Activated naive CD4-positive, alpha-beta T cell (primary cell): ENCODE measurements at regions not wholly inside any gene's neighbourhood (a gene's known extent, or its start where the extent isn't known, plus 50 kb on each side); places are given as distances from the start of the nearest gene placed in this dataset.
"Not testable (repeated sequence)": the region's sequence is repeated elsewhere in the genome, so short reads cannot be mapped to it uniquely, and the experiment has no call there.

Source experiments
- DNase-seq, 4 experiments: peaks; one replicate each; lab custom pipeline; 2025; lab: John Stamatoyannopoulos, UW

DNA sequence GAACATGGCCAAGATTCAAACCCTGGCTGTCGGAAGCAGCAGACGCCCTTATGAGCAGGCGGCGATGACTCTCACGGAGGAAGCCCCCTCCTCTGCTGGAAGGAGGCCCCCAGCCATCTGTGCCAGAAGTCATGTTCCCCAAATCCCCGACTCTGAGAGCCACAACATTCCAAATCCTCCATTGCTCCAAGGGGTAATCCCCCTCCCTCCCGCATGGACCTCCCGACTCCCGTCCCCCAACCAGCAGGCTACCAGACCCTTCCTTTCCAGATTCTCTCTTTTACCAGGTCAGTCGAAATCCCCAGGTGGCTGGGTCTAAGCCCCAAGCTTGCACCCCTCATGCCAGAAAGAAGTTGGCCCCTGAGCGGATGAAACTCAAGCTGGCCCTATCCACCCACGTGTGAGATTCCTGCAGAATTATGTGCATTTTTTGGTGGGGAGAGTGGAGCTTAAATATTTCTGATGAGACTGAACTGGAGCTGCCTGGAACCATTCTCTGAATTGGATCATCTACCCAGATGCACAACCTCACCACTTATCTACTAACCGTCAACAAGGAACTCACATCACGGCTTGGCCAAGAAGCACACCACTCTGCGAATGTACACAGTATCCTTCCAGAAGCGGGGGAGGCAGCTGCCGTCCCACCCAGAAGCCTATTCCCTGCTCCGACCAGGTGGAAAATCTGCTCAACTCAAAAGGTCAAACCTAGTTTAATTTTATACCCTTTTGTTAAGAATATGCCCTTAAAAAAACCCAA is 283.5 kb downstream of the C16orf95 start:
- DNase-seq = no peak

DNA sequence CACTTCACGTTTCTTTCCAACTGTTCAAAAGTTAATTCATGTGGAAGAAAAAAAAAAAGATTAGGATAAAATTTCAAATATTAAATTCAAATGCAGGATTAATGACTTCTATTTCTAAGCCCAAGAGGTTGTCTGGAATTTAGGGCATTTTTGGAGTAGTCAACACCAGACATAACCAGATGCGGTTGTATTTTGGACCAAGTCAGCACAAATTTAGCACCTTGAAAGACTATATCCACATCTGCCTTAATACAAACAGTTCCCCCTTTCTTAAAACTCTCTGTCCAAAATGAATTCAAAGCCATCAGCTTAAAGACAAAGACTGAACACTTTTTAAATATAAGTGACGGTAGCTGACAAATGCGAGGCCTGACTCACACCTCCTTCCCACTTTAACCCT is 282.9 kb downstream of the C16orf95 start:
- DNase-seq = no peak

DNA sequence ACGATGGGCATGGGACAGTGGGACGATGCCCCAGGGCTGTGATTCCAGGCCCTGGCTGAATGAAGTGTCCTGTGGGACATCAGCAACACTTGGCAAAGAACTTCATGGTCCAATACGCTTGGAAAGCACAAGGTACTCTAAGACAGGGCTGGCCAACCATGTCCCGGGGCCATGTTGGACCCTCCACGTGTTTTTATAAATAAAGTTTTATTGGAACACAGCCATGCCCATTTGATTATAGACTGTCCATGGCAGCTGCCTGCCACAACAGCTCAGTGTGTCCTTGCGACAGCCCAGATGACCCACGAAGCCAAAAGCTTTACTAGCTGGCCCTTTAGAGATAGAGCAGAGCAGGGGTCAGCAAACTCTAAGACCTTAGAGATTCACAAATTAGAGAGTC is 282.1 kb downstream of the C16orf95 start:
- DNase-seq = no peak

DNA sequence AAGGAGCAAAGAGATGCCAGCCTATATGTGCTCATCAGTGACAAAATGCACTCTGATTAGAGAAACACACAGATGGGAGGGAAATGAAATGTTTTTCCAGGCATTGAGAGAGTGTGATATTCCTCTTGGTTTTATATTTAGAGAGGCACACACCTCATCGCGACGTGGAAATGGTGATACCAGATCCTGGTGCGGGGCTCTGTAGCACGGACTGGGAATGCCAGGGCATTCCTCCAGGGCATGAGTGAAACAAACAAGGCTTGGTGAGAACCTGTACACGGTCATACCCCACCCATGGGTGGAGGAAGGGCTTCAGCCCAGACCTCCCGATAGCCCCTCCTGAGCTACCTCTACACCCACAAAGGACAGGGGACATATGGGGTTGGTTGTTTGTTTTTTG is 280.2 kb downstream of the C16orf95 start:
- DNase-seq = no peak

DNA sequence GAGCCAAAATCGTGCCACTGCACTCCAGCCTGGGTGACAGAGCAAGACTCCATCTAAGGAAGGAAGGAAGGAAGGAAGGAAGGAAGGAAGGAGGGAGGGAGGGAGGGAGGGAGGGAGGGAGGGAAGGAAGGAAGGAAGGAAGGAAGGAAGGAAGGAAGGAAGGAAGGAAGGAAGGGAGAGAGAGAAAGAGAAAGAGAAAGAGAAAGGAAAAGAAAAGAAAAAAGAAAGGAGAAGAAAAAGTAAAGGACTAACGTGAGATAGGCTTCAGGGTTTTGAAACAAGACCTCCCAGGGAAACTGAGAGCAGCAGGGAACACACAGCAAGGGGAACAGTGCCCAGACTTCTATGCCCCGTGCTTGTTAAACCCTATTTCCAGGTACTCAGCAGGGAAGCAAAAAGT is 278.7 kb downstream of the C16orf95 start:
- DNase-seq = not testable (repeated sequence)

DNA sequence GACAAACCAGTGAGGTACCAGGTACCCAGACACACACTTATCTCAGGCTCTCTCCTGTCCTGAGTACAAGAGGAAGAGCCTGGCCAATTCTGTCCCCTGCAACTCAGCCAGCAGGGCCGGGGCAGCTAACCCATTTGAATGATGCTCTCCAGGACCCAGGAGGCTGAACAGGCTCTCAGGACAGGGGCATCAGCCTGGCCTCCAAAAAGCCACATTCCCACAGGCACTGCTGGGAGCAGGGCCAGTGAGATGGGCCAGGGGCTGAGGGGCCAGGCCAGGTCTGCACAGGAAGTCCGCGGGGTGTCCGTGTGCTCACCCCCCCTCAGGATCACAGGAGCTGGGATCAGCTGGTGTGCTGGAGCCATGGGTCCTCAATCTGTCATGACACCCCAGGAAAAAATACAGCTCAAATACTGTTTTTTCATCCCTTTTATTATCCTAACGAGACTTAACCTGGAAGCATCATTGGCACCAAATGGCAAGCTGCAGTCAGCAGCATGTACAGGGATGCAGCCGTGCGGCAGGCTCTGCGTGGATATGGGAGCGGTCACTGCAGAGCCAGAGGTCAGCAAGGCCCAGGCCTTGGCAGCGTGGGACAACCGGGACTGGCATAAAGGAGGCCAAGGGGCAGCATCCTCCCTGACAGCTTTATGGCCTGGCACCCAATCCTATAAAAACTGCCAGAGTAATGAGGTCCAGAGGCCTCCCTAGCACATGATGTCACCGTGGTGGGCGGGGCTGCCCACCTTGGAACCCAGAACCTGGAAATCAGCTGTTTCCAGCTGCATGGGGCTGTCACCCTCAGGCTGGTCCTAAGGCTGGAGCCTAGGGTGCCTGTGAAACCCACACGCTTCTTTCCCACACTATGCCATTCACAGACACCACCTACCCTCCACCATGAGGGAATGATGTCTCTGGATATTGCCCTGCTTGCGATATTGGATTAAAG is 276.7 kb downstream of the C16orf95 start:
- no peak for DNase-seq

DNA sequence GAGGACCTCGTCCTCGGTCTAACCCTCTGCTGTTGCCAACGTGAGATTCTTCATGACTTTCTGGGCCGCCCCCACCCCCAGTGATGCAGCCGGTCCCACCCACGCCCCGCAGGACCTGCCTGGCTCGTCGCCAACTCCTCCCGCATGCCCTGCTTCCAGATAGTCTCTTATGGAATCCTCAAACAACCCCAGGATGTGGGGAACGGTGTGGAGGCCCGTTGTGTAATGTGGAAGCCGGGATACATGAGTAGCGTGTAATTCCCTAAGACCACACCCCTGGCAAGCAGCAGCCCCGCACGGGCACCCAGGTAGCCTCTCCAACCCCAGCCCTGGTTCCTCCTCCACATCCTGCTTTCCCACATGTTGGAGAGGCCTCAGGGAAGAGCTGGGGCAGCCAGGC is 275.9 kb downstream of the C16orf95 start:
- DNase-seq = no peak

DNA sequence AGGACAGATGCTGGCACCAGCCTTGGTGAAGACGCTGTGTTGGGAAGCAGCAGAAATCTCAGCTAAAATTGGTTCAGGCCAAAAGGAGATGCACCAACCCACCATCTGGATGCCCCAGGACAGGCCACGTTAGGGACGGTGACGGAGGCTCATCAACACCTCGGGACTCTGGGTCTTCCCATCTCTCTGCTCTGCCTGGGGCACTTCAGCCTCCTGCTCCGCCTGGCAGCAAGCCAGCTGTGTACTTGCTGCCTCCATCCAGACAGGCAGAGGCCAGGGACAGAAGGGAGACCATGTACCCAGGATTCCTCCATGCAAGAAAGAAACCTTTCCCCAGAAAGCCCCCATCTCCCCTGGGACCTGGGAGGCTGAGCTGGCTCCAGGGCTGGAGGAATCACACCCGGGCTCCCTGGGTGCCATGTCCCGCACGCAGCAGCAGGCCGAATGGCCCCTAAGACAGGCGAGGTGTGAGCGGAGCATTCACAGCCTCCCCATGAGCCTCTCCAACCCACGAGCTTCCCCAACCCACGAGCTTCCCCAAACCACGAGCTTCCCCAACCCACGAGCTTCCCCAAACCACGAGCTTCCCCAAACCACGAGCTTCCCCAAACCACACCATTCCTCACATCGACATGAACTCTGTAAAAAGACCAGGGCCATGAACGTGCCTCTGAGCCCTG is 274.5 kb downstream of the C16orf95 start:
- no peak for DNase-seq

DNA sequence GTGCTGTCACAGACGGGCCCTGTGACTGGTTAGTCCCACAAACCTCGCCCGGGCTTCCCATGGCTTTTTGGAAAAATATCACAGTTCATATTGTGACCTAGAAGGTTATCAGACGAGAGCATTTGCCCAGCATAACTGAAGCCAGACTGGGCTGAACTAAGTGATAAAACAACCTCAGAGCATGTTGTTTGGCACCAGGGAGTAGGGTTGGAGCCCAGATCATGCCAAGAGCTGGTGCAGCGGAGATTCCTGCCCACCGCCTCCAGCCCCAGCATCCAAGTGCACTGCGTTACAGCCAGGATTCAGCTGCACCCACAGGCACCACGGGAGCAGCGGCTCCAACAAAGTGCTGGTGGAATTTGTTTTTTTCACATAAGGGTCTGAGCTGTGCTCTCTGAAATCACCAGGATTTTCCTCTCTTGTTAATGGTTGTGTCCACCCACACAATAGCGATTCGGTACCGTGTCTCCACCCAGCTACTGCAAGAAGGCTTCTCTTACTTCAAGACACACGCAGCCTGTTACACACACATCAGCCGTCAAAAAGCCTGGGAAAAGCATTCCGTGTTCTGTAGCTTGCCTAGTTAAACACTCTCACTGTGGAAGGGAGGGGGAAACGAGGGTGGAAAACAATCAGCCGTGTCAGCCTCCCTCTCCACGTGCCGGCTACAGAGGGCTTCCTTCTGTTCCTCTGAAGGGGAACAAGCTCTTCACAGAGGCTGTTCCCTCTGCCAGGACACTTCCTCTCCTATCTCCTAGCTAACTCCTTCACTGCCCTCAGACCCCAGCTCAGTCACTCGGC is 273.8 kb downstream of the C16orf95 start:
- DNase-seq = no peak

DNA sequence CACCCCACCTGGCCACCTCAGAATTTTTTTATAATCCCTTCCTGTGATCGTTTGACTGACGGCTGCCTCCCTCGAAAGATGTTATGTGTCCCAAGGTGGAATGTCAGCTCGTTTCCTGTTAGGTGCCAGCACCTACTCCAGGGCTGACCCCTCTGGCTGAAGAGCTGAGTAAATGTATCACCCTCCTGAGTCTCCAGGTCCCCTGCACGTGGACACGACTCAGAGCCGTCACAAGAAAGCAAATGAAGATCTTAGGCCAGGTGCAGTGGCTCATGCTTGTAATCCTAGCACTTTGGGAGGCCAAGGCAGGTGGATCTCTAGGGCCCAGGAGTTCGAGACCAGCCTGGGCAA is 273.2 kb downstream of the C16orf95 start:
- DNase-seq = no peak

DNA sequence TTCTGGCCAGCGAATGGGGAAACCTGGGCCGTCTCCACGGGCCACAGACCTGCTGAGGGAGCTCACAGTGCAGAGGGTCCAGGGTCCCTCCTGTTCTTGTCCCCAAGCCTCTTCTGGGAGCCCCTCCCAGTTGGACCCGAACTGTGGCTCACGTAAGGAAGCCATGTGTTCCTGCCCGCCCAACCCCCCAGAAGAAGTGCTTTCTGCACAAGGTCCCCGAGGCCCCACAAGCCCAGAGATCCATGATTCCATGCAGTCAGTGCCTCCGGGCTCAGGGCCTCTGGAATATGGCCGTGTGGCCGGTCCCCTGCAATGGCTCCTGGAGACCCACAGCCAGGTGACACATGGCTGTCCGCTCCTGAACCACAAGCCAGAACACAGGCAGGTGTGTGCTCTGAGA is 272.4 kb downstream of the C16orf95 start:
- no peak for DNase-seq

DNA sequence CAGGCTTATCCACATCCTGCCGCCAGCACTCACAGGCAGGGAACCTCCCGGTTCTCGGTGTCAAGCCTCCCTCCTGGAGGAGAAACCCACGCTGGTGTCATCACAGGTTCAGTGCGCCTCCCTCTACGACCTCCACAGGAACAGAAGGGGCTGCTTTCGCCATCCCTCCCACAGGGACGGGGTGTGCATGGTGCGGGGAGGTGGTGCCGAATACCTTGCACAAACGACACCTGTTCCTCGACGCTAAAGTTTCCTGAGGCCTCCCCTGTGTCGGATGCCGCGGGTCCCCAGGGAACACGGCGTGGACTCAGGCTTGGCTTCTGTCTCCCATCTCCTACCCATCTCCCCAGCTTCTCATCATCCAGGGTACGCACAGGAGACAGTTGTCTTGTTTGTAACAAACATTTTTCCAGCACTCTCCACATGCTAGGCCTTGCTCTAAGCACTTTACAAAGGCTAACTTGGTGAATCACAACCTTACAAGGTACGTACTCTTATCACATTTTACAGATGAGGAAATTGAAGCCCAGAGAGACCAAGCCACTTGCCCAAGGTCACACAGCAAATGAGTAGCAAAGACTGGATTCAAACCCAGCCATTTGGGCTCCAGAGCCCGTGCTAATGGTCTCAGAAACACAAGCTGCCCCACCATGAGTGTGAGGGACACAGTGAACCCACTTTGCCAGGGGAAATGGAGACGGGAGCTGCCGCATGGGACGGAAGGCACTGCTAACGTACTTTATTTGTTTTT is 271.6 kb downstream of the C16orf95 start:
- DNase-seq = no peak

DNA sequence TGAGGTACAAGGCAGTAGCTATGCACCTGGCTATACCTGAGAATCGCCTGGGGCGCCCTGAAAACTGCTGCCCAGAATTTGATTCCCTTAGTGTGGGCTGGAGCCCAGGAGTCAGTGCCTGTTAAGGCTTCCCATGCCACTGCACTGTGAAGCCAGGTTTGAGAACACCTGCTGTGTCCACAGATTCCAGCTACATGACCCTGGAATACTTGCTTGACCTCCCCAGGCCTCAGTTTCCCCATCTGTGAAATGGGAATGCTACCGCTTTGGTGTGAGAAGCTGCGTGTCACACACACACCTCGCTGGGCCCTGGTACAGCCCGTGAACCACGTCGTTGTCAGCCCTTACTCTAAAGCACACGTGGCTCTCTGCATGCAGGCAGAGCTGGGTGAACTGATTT is 271.0 kb downstream of the C16orf95 start:
- DNase-seq = no peak

DNA sequence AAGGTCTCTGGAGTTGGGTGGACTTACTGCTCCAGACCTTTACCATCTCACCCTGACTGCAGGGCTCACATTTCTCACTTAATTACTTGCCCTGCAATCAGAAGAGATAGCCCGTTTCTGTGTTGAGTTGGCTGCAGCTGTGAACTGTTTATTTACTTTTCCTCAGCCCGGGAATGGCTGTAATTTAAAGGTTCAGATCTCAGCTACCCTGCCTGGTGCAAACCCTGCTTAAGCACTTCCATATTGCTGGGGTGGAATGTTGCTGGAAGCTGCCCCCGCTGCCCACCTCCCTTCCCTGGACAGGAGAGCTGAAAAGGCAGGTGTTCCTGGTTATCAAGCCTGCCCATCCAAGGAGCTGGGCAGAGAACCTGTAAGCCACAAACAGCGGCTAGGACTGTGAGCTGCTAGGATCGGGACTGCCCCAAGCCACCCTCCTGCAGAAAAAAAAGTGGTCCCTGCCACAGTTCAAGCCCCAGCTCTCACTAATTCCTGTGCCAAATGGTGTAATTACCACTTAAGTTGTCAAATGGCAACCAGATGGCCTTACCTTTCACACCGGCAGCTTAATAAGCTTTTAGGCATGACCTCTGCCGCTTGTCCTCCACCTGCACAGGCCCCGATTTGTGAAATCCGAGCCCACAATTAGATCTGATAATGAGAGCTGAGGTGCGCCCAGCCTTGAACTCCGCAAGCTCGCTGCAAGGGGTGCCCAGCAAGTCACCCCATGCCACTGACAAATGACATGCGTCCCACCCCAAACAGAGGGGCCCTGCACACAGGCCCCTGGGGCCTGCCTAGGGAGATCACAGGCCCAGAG is 269.8 kb downstream of the C16orf95 start:
- no peak for DNase-seq

DNA sequence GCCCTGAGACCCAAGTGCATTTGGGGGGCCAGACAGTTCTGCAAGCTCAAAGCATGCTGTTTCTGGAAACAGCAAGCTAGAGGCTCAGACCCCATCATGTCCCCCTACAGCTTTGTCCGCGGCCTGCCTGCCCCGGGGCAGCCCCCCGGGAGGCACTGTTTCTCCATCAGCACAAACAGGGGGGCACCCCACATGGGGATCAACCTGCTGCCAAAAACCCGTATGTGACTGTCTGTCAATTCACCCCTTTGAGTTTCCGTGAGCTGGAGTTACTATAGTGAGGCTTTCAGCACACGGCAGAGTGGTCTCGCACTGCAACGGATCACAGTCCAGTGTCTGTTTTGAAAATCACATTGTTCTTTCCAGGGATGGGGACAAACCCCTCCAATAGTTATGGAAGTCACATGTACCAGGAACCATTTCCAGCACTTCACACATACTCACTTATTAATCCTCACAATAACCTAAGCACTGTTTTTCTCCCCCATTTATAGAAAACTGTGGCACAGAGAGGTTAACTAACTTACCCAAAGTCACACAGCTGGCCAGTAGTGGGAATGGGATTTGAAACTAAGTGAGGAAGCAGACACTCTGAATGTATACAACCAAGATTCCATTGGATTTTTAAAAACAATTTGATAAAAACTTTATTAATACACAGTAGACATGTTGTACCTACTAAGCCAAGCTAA is 269.0 kb downstream of the C16orf95 start:
- no peak for DNase-seq

DNA sequence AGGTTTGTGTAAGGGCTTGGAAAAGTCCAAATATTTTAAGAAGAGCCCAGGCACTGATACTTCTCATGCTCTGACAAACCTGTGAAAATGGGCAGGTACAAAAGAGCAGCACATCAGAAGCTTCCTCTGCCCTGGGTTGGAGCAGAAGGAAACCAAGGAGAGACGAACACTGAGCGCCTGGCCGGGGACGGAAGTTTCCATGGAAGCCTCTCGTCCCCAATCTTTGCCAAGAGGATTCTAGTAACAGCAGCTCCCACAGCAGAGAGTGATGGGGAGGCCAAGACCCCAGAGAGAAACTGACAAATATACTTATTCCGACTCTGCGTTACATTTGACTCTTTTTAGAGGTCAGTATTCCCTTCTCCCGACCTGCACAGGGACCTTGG is 268.5 kb downstream of the C16orf95 start:
- no peak for DNase-seq

DNA sequence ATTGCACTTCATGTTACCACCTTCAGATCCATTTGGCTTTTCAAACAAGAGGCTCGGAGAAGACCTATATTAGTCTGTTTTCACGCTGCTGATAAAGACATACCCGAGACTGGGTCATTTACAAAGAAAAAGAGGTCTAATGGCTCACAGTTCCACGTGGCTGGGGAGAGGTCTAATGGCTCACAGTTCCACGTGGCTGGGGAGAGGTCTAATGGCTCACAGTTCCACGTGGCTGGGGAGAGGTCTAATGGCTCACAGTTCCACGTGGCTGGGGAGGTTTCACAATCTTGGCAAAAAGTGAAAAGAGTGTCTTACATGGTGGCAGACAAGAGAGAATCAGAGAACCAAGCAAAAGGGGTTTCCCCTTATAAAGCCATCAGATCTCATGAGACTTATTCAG is 268.0 kb downstream of the C16orf95 start:
- DNase-seq = not testable (repeated sequence)

DNA sequence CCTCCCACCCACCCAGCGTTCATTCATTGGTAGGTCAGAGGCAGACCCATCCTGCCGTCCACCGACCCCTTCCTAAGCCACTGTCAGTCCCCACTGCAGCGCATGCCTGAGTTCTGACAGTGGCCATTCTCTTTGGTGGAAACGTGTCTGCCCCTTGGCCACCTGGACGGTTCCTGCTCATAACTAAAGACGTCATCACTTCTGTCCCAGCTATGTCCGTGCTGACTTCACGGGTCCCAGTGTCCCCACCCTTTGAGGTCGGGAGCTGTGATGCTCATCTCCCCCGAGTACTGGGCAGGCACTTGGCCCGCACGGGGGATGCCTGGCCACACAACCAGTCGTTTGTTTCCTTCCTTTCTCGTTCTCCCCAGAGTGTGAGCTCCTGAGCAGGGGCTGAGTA is 267.1 kb downstream of the C16orf95 start:
- no peak for DNase-seq

DNA sequence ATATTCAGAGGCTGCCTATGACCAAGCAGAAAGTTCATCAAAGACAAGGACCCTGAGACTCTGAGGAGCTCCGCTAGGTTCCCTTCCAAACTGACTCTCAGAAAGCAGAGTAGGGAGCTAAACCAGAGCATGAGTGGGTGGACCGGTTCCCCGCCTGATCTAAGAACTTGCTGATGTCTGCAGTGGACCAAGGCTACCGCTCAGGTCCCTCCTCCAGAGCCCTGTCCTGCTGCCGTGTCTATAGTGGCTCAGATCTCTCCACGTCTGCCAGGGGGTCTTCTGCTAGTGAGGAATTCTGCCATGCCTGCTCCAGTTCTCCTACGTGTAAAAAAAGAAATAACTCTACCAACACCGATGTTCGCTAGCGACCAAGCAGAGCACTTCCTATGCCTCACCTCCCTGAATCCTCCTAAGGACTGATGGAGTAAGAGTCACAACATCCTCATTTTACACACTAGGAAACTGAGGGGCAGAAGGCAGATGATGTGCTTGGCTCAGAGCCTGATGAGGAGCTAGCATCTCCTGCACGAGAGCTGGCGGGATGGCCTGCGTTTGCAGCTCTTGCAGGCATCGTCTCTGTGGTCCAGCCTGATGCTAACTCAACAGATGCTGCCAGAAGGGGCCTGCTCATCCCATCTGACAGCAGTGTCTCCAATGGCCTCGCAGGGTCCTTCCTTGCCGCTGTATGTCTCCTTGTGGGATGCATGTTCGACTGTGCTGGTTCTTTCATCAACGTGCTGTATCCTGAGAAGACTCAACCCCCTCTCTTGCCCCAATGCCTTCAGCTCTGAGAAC is 265.5 kb downstream of the C16orf95 start:
- DNase-seq = no peak
